CD4-positive, alpha-beta T cell treated with Interleukin-15 for 1 hour (primary cell): ENCODE measurements at regions not wholly inside any gene's neighbourhood (a gene's known extent, or its start where the extent isn't known, plus 50 kb on each side); places are given as distances from the start of the nearest gene placed in this dataset.

Source experiments
- DNase-seq: peaks from one replicate; pipeline ENCODE4 v3.0.0-alpha.2; 2020

GRCh38 chr13:59441596-59442280 is 722.0 kb downstream of the DIAPH3 start:
- no peak for DNase-seq

GRCh38 chr13:59442461-59442860 is 721.3 kb downstream of the DIAPH3 start:
- DNase-seq, result no peak

GRCh38 chr13:59442944-59443486 is 720.7 kb downstream of the DIAPH3 start:
- no peak for DNase-seq

DNA sequence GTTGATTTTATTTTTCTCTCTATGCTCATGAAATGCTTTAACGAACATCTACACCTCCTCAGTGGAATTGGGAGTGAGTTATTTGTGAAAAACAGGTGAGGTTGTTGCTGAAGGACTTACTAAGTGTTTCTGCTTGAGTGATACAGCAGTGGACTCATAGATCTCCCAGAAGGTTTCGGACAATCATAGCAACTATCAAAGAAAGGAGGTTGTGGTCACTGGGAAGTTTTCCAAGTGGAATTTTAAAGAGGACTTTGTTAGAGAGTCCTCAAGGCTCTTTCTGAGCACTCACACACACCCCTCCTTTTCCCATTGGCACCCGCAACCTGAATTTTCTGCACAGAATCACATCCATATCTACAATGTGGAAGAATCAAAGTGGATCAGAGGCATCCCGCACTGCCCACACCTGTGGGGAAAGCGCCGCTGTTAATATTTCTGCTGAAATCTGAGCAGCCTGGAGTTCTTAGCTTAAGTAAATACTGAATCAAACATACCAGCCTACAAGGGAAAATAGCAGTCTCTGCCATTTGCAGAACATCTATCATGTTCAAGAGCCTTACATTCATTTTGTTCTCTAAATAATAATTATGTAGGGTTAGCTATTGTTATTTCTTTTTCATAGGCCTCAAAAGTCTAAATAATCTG is 719.4 kb downstream of the DIAPH3 start:
- DNase-seq, result no peak

DNA sequence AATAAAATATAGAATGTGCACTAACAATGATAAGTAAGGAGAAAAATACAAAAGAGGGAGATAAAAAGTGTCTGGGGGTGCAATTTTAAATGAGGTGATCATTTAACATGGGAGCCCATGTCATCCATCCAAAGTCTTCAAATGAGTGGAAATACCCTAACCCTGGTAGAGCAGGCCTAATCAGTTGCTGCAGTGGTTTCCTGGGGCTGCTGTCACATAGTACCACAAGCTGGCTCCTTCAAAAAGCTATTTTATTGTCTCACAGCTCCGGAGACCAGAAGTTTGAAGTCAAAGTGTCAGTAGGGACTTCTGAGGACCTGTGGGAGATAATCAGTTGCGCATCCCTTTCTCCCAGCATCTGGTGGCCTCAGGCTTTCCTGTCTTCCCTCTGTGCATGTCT is 717.9 kb downstream of the DIAPH3 start:
- no peak for DNase-seq

DNA sequence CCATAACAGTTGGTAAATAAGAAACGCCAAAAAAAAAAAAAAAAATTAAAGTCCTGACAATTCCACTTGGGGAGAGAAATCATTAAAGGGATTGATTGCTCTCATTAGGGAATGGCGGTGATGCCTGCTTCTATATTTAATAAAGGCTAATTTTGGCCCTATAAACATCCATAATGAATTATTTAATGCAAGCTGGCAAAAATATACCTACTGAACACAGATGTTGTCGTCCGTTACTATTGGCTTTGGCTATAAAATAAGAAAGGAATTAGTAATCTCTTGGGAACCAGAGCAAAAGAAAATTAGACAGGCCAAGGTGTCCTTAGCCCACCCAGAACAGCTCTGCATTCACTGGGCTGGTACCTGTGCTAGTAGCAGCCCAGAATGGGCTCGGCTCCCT is 717.3 kb downstream of the DIAPH3 start:
- no peak for DNase-seq

DNA sequence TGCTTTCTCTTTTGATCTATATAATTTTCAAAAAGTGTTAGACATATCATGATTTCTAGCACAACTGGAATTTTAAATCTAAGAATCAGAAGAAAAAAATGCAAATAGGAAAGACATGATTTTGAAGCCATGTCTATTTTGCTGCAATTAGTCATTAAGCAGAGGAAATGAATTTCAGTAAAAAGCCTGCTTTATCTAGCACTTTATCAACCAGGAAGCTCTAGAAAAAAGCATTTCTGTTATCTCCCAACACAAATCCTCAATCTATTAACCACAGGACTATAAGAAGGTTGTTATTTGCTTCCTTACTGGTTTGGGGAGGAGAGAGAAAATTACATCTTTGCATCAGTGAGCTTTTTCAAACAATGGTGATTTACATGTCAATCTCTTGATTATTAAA is 716.7 kb downstream of the DIAPH3 start:
- no peak for DNase-seq

DNA sequence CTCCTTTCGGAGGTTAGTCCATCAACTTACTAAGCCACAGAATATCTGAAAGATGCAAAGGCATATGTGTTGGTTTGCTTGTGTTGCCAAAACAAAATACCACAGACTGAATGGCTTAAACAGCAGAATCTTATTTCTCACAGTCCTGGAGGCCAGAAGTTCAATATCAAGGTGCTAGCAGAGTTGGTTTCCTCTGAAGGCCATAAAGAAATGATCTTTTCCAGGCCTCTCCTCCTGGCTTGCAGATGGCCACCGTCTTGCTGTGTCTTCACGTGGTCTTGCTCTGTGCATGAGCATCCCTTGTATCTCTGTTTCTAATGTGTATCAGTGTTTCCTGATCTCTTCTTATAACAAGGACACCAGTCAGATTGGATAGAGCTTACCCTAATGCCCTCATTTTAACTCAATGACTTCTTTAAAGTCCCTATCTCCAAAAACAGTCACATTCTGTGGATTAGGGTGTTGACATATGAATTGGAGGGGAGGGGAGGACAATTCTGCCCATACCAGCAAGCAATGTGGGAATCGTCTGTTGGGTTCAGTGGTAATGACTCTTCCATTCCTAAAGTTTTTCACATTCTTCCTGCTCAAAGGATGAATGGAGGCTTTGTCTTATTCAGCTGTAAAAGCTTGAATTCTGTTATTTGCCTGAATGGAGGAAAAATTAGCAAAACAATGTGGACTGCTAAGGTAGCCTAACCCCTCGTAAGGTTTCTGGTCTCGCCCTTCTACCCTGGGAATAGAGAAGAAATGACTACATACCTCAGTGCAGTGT is 715.7 kb downstream of the DIAPH3 start:
- DNase-seq, result no peak

- DNase-seq, result no peak
Measured at GRCh38 chr13:59449750-59450149, 714.0 kb downstream of the DIAPH3 start.

DNA sequence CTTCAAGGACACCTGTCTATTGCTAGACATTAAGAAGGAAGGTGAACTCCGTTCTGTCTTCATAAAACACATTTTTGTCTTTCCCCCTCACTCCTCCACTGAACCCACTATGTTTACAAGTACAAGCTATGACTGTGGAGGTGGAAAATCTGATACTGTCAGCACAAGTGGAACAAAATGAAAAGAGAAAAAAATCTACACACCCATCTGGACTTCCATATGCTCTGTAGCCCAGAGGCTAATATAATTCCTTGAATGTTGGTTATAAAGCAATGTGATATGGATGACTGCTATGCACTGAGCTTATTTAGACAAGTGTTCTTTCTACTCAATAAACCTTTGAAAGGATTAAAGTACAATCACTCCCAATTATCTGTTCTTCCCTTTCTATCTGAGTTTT is 713.5 kb downstream of the DIAPH3 start:
- DNase-seq, result no peak

- no peak for DNase-seq
Measured at GRCh38 chr13:59451236-59451635, 712.5 kb downstream of the DIAPH3 start.

- DNase-seq, result no peak
Measured at GRCh38 chr13:59452189-59452890, 711.4 kb downstream of the DIAPH3 start.

- DNase-seq, result no peak
Measured at GRCh38 chr13:59458908-59459579, 704.7 kb downstream of the DIAPH3 start.

- no peak for DNase-seq
Measured at GRCh38 chr13:59459972-59460371, 703.8 kb downstream of the DIAPH3 start.

- no peak for DNase-seq
Measured at GRCh38 chr13:59461411-59461810, 702.3 kb downstream of the DIAPH3 start.

DNA sequence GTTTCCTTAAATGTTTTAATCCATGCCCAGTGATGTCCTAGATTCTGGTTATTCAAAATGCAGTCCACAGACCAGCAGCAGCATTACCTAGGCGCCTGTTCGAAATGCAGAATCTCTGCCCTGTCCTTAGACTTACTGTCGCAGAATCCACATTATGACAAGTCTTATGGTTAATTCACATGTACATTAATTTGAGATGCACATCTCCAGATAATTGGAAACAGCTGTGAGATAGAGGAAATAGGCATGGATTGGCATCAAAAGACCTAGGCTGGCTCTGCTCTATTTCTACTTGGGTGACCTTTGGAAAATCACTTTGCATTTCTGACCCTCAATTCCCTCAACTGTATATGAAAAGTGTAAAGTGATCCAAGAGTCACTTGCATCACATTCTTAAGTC is 700.7 kb downstream of the DIAPH3 start:
- no peak for DNase-seq

GRCh38 chr13:59464926-59465325 is 698.8 kb downstream of the DIAPH3 start:
- DNase-seq, result no peak

GRCh38 chr13:59468396-59468795 is 695.3 kb downstream of the DIAPH3 start:
- no peak for DNase-seq

DNA sequence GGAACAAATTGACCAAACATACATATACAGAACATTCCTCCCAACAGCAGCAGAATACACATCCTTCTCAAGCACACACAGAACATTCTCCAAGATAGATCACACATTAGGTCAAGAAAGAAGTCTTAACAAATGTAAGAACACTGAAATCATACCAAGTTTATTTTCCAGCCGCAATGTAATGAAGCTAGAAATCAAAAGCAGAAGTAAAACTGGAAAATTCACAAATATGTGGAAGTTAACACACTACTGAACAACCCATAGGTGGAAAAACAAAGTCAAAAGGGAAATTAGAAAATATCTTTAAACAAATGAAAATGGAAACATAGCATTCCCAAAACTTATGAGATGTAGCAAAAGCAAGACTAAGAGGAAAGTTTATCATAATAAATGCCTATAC is 692.6 kb downstream of the DIAPH3 start:
- DNase-seq, result no peak

DNA sequence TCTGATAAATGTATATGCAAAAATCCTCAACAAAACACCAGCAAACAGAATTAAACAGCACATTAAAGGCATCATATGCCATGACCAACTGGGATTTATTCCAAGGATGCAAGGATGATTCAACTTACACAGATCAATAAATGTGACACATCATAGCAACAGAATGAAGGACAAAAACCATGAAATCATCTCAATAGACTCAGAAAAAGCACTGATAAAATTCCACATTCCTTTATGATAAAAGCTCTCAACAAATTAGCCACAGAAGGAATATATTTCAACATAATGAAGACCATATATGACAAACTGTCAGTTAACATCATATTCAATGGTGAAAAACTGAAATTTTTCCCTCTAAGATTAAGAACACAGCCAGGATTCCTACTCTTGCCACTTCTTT is 691.6 kb downstream of the DIAPH3 start:
- no peak for DNase-seq

DNA sequence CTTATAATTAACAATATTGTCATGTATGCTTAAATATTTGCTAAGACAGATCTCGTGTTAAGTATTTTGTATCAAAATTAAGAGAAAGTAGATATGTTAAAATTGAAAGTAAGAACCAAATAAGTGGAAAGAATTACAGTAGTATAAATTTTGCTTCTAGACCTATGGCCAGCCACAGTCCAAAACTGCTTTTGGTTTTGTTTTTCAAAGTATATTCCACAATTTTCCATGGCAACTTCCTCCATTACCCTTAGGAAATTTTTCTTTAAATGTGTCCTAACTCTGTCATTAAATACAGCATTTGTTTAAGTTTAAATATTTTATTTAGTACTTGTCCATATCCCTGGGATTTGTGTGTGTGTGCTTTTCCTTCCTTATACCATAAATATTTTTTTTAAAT is 689.0 kb downstream of the DIAPH3 start:
- DNase-seq, result no peak

GRCh38 chr13:59475911-59476310 is 687.8 kb downstream of the DIAPH3 start:
- DNase-seq, result no peak

DNA sequence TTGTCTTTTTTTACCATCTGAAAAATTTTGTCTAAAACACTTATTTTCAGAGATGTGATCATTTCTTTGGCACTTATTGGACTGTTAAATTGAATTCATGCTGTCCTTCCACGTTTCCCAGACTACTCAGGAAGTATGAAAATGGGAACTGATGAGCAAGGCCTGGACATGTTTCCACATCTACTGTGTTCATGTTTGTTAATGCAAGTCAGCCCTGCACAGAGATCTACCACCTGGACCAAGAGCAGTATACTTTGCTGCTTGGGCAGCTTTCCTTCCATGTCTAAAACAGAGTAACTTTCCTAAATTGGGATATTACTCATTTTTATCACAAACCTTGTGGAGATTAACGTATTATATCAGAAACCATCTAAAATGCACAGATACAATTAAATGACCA is 687.4 kb downstream of the DIAPH3 start:
- no peak for DNase-seq
